ENCODE measurements at regions not wholly inside any gene's neighbourhood (a gene's known extent, or its start where the extent isn't known, plus 50 kb on each side); places are given as distances from the start of the nearest gene placed in this dataset.
"Not testable (repeated sequence)": the region's sequence is repeated elsewhere in the genome, so short reads cannot be mapped to it uniquely, and the experiment has no call there.

DNA sequence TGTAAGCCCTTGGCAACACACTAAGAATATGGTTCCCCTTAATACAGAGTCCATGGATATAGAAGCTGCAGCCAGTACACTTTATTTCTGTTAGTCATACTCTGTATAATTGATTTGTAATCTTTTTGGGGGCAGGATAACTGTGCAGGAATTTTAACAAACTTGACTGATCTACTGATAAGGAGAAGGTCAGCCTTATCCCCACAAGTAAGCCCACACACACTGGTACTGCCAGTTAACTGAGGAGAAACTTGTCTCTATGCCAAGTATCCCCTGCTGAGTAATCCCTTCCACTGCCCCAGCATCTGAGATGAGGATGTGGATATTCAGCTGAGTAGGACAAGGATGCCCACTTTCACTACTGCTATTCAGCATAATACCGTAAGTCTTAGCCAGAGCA lies 154.9 kb upstream of the CXXC4 start:
- no peaks in the 10 kb centered on the region; the same call in 1 of the 2 replicates for H3K9me3 ChIP-seq (ENCODE audit: low read length)
- no peak overlapping the region for H2AFZ ChIP-seq (ENCODE audit: low read length)
- no peaks in the 10 kb centered on the region for H3F3A ChIP-seq (ENCODE audit: insufficient read depth, low read length)
- no peaks in the 10 kb centered on the region for H3K36me3 ChIP-seq (ENCODE audit: insufficient read depth, low read length)
- no peak overlapping the region for H3K4me3 ChIP-seq (ENCODE audit: low read depth, low read length, poor library complexity, severe bottlenecking)
- no peak overlapping the region for H3K27ac ChIP-seq (ENCODE audit: low read depth, low read length, poor library complexity, severe bottlenecking)
- no peaks in the 10 kb centered on the region for H3K9me2 ChIP-seq (ENCODE audit: low read depth, low read length)
- no peak overlapping the region for H3K9ac ChIP-seq (ENCODE audit: low read length)
- H3K79me2 ChIP-seq (ENCODE audit: insufficient read depth, low read length), result no peaks in the 10 kb centered on the region
- no peak overlapping the region for H3K4me2 ChIP-seq (ENCODE audit: low read length)
- no peaks in the 10 kb centered on the region for H4K20me1 ChIP-seq (ENCODE audit: insufficient read depth, low read length)
- no peak for TF ChIP-seq EZH2 (IDR thresholded peaks at IDR 0.05; ENCODE audit: borderline replicate concordance, low read length)
- TF ChIP-seq, protein P1, sequence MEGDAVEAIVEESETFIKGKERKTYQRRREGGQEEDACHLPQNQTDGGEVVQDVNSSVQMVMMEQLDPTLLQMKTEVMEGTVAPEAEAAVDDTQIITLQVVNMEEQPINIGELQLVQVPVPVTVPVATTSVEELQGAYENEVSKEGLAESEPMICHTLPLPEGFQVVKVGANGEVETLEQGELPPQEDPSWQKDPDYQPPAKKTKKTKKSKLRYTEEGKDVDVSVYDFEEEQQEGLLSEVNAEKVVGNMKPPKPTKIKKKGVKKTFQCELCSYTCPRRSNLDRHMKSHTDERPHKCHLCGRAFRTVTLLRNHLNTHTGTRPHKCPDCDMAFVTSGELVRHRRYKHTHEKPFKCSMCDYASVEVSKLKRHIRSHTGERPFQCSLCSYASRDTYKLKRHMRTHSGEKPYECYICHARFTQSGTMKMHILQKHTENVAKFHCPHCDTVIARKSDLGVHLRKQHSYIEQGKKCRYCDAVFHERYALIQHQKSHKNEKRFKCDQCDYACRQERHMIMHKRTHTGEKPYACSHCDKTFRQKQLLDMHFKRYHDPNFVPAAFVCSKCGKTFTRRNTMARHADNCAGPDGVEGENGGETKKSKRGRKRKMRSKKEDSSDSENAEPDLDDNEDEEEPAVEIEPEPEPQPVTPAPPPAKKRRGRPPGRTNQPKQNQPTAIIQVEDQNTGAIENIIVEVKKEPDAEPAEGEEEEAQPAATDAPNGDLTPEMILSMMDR (IDR thresholded peaks at IDR 0.05; ENCODE audit: low read length), result no peak
- H3K4me1 ChIP-seq (ENCODE audit: insufficient read depth, low read length, severe bottlenecking), result no peaks in the 10 kb centered on the region
- no peaks in the 10 kb centered on the region for H3K27me3 ChIP-seq (ENCODE audit: insufficient read depth, low read length)

GRCh38 chr4:104662269-104662668 lies 167.6 kb upstream of the CXXC4 start:
- H3K9ac ChIP-seq (ENCODE audit: low read length); H3K27me3 ChIP-seq (ENCODE audit: insufficient read depth, low read length); H3K4me3 ChIP-seq (ENCODE audit: low read depth, low read length, poor library complexity, severe bottlenecking); H3K27ac ChIP-seq (ENCODE audit: low read depth, low read length, poor library complexity, severe bottlenecking); H3K4me1 ChIP-seq (ENCODE audit: insufficient read depth, low read length, severe bottlenecking); H3K79me2 ChIP-seq (ENCODE audit: insufficient read depth, low read length); H3K36me3 ChIP-seq (ENCODE audit: insufficient read depth, low read length); H4K20me1 ChIP-seq (ENCODE audit: insufficient read depth, low read length); H3K9me3 ChIP-seq (ENCODE audit: low read length); H3K9me2 ChIP-seq (ENCODE audit: low read depth, low read length); H3F3A ChIP-seq (ENCODE audit: insufficient read depth, low read length); H2AFZ ChIP-seq (ENCODE audit: low read length); H3K4me2 ChIP-seq (ENCODE audit: low read length): not testable (repeated sequence)

DNA sequence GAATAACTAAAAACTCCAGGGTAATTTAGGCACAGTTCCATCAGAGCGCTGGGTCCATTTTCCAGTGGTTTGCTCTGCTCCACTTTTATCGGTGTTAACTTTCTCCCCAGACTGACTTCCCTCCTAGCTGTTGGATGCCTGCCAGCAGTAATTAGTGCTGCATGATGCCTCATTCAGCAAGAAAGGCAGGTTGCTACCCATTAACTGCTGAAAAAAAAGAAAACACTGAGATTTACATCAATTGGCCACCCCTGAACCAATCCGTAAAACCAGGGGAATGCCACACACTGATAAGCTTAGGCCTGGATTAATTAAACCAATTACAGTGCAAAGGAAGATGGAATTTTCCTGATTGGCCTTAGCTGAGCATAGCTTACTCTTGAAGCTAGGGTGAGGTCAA lies 182.4 kb upstream of the CXXC4 start:
- H3K79me2 ChIP-seq (ENCODE audit: insufficient read depth, low read length), result no peaks in the 10 kb centered on the region
- H3K9ac ChIP-seq (ENCODE audit: low read length), result no peak overlapping the region
- no peaks in the 10 kb centered on the region for H4K20me1 ChIP-seq (ENCODE audit: insufficient read depth, low read length)
- no peaks in the 10 kb centered on the region for H3K36me3 ChIP-seq (ENCODE audit: insufficient read depth, low read length)
- no peaks in the 10 kb centered on the region for H3K4me1 ChIP-seq (ENCODE audit: insufficient read depth, low read length, severe bottlenecking)
- TF ChIP-seq, protein P1 (IDR thresholded peaks at IDR 0.05; ENCODE audit: low read length), result no peak
- no peak for TF ChIP-seq EZH2 (IDR thresholded peaks at IDR 0.05; ENCODE audit: borderline replicate concordance, low read length)
- H3F3A ChIP-seq (ENCODE audit: insufficient read depth, low read length), result no peaks in the 10 kb centered on the region
- H3K4me3 ChIP-seq (ENCODE audit: low read depth, low read length, poor library complexity, severe bottlenecking), result no peak overlapping the region
- H3K27ac ChIP-seq (ENCODE audit: low read depth, low read length, poor library complexity, severe bottlenecking), result no peak overlapping the region
- H3K9me3 ChIP-seq (ENCODE audit: low read length), result no peaks in the 10 kb centered on the region
- H3K9me2 ChIP-seq (ENCODE audit: low read depth, low read length), result no peaks in the 10 kb centered on the region
- no peaks in the 10 kb centered on the region for H3K27me3 ChIP-seq (ENCODE audit: insufficient read depth, low read length)
- H3K4me2 ChIP-seq (ENCODE audit: low read length), result no peak overlapping the region
- no peak overlapping the region for H2AFZ ChIP-seq (ENCODE audit: low read length)

GRCh38 chr4:104682311-104682710 lies 187.6 kb upstream of the CXXC4 start:
- Histone ChIP-seq H3K9me2 (ENCODE audit: low read depth, low read length) (no peaks in the 10 kb centered on the region), H2AFZ (ENCODE audit: low read length) (no peak overlapping the region), H3K4me2 (ENCODE audit: low read length) (no peak overlapping the region), H4K20me1 (ENCODE audit: insufficient read depth, low read length) (no peaks in the 10 kb centered on the region), H3F3A (ENCODE audit: insufficient read depth, low read length) (no peaks in the 10 kb centered on the region), H3K27me3 (ENCODE audit: insufficient read depth, low read length) (no peaks in the 10 kb centered on the region), H3K79me2 (ENCODE audit: insufficient read depth, low read length) (no peaks in the 10 kb centered on the region), H3K36me3 (ENCODE audit: insufficient read depth, low read length) (no peaks in the 10 kb centered on the region), H3K9ac (ENCODE audit: low read length) (no peak overlapping the region), H3K27ac (ENCODE audit: low read depth, low read length, poor library complexity, severe bottlenecking) (no peak overlapping the region), H3K9me3 (ENCODE audit: low read length) (0 out of 2 replicates have a peak, but pooled peaks cover 13% of the 10 kb centered on the region), H3K4me3 (ENCODE audit: low read depth, low read length, poor library complexity, severe bottlenecking) (no peak overlapping the region), H3K4me1 (ENCODE audit: insufficient read depth, low read length, severe bottlenecking) (no peaks in the 10 kb centered on the region)
- TF ChIP-seq, protein P1 (IDR thresholded peaks at IDR 0.05; ENCODE audit: low read length), result no peak
- no peak for TF ChIP-seq EZH2 (IDR thresholded peaks at IDR 0.05; ENCODE audit: borderline replicate concordance, low read length)
